ENCODE measurements at regions not wholly inside any gene's neighbourhood (a gene's known extent, or its start where the extent isn't known, plus 50 kb on each side); places are given as distances from the start of the nearest gene placed in this dataset.

GRCh38 chr5:4337519-4337918 is 741.9 kb downstream of the IRX1 start:
- Histone ChIP-seq H3K4me3 (no peak overlapping the region), H3K27ac (replicated peaks in 1 of 4) (no peak overlapping the region), H3K9me3 (no peaks in the 10 kb centered on the region), H3K4me1 (no peaks in the 10 kb centered on the region), H3K36me3 (no peaks in the 10 kb centered on the region), H3K27me3 (no peaks in the 10 kb centered on the region)
- WGBS: 67% methylated on average over 3 of the region's 3 CpGs
- TF ChIP-seq POLR2AphosphoS5 (IDR thresholded peaks at IDR 0.05): no peak
- TF ChIP-seq EP300 (IDR thresholded peaks at IDR 0.05): no peak
- DNase-seq (ENCODE audit: extremely low spot score): no peak
- intact Hi-C loops (cut with DNase I): no loop called here

DNA sequence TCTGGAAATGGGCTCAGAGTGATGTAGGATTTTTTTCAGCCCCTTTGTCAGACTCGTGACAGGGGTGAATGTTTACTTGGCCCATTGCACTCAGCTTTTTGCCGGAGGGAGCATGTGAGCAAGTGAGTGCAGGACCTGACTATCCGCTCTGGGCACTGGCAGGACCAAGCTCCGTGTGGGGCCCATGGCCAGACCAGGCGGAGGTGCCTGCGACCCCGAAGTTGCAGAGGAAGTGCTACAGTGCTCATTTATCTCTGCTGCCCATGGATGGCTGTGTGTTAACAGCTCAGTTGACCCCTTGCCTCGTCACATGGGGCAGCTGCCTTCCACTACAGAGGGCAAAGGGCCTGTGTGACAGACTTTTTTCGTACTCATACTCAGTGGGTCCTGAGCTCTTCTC is 744.3 kb downstream of the IRX1 start:
- no peak for DNase-seq (ENCODE audit: extremely low spot score)

DNA sequence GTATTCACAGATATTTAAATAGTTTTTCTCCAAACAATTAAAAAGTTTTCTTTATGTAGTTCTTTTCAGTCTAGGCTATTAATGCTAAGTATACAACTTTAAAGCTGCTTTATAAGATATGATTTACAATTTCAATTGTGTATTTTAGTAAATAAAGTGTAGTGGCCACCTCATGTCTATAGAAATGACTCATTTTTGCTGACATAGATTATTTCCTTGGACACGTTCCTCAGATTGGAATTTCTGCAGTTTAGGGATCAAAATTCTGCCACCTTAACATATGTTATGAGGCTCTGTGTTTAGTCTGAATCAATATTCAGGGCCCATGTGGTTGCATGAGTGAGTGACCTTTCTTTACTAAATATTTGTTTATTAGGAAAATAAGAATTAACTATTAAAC is 750.2 kb downstream of the IRX1 start:
- no peak overlapping the region for H3K4me3 ChIP-seq
- no peak overlapping the region for H3K27ac ChIP-seq (replicated peaks in 1 of 4)
- H3K9me3 ChIP-seq: no peaks in the 10 kb centered on the region
- intact Hi-C loops (cut with DNase I): no loop called here
- H3K27me3 ChIP-seq: no peaks in the 10 kb centered on the region
- WGBS: 39% methylated on average over 1 of the region's 1 CpG
- no peaks in the 10 kb centered on the region for H3K4me1 ChIP-seq
- no peak for DNase-seq (ENCODE audit: extremely low spot score)
- TF ChIP-seq POLR2AphosphoS5 (IDR thresholded peaks at IDR 0.05) (no peak), EP300 (IDR thresholded peaks at IDR 0.05) (no peak), POLR2A (IDR thresholded peaks at IDR 0.05; ENCODE audit: low read depth) (no peak)
- TF ChIP-seq, protein P1, sequence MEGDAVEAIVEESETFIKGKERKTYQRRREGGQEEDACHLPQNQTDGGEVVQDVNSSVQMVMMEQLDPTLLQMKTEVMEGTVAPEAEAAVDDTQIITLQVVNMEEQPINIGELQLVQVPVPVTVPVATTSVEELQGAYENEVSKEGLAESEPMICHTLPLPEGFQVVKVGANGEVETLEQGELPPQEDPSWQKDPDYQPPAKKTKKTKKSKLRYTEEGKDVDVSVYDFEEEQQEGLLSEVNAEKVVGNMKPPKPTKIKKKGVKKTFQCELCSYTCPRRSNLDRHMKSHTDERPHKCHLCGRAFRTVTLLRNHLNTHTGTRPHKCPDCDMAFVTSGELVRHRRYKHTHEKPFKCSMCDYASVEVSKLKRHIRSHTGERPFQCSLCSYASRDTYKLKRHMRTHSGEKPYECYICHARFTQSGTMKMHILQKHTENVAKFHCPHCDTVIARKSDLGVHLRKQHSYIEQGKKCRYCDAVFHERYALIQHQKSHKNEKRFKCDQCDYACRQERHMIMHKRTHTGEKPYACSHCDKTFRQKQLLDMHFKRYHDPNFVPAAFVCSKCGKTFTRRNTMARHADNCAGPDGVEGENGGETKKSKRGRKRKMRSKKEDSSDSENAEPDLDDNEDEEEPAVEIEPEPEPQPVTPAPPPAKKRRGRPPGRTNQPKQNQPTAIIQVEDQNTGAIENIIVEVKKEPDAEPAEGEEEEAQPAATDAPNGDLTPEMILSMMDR (IDR thresholded peaks at IDR 0.05): no peak
- H3K36me3 ChIP-seq: no peaks in the 10 kb centered on the region

More for the DNA sequence above, 744.3 kb downstream of the IRX1 start:
- Histone ChIP-seq H3K4me1 (no peaks in the 10 kb centered on the region), H3K4me3 (no peak overlapping the region), H3K27me3 (no peaks in the 10 kb centered on the region), H3K36me3 (no peaks in the 10 kb centered on the region), H3K27ac (replicated peaks in 1 of 4) (no peak overlapping the region), H3K9me3 (no peaks in the 10 kb centered on the region)
- 50% methylated on average over 2 of the region's 9 CpGs for WGBS
- intact Hi-C loops (cut with DNase I): no loop called here
- no peak for TF ChIP-seq EP300 (IDR thresholded peaks at IDR 0.05)
- no peak for TF ChIP-seq POLR2A (IDR thresholded peaks at IDR 0.05; ENCODE audit: low read depth)
- TF ChIP-seq, protein P1 (IDR thresholded peaks at IDR 0.05): no peak
- no peak for TF ChIP-seq POLR2AphosphoS5 (IDR thresholded peaks at IDR 0.05)

- DNase-seq (ENCODE audit: extremely low spot score): no peak
- intact Hi-C loops (cut with DNase I): no loop called here
- 57% methylated on average over 3 of the region's 3 CpGs for WGBS
Measured at GRCh38 chr5:4348423-4348822, 752.8 kb downstream of the IRX1 start.

DNA sequence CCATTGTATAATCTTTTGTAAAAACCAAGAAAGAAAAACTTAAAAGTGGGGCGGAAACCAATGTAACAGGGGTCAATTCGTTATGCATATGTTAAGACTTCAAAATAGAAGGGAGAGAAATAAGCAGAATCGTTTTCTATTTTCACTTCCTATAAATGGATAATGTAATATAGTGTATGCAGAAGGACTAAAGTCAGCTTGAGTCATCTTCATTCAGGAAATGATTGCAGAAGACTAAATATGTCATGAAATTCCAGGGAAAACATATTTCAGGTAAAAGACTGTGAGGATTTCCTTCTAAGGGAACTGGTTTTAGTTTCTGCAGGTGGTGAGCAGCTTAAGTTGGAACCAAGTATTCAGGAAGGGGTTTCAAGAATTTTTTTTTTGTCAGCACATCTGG is 753.3 kb downstream of the IRX1 start:
- H3K36me3 ChIP-seq: no peaks in the 10 kb centered on the region
- 32% methylated on average over 3 of the region's 3 CpGs for WGBS
- no peaks in the 10 kb centered on the region for H3K9me3 ChIP-seq
- no peak overlapping the region for H3K27ac ChIP-seq (replicated peaks in 1 of 4)
- intact Hi-C loops (cut with DNase I): no loop called here
- H3K27me3 ChIP-seq: no peaks in the 10 kb centered on the region
- TF ChIP-seq EP300 (IDR thresholded peaks at IDR 0.05) (no peak), POLR2A (IDR thresholded peaks at IDR 0.05; ENCODE audit: low read depth) (no peak)
- TF ChIP-seq, protein P1 (IDR thresholded peaks at IDR 0.05): no peak
- no peak overlapping the region for H3K4me3 ChIP-seq
- no peaks in the 10 kb centered on the region for H3K4me1 ChIP-seq
- DNase-seq (ENCODE audit: extremely low spot score): no peak

More at GRCh38 chr5:4348423-4348822, 752.8 kb downstream of the IRX1 start:
- Histone ChIP-seq H3K9me3 (no peaks in the 10 kb centered on the region), H3K4me1 (no peaks in the 10 kb centered on the region), H3K27ac (replicated peaks in 1 of 4) (no peak overlapping the region), H3K4me3 (no peak overlapping the region), H3K36me3 (no peaks in the 10 kb centered on the region), H3K27me3 (no peaks in the 10 kb centered on the region)
- no peak for TF ChIP-seq POLR2A (IDR thresholded peaks at IDR 0.05; ENCODE audit: low read depth)
- TF ChIP-seq, protein P1 (IDR thresholded peaks at IDR 0.05): no peak
- no peak for TF ChIP-seq POLR2AphosphoS5 (IDR thresholded peaks at IDR 0.05)
- no peak for TF ChIP-seq EP300 (IDR thresholded peaks at IDR 0.05)
